ENCODE measurements at regions not wholly inside any gene's neighbourhood (a gene's known extent, or its start where the extent isn't known, plus 50 kb on each side); places are given as distances from the start of the nearest gene placed in this dataset.

DNA sequence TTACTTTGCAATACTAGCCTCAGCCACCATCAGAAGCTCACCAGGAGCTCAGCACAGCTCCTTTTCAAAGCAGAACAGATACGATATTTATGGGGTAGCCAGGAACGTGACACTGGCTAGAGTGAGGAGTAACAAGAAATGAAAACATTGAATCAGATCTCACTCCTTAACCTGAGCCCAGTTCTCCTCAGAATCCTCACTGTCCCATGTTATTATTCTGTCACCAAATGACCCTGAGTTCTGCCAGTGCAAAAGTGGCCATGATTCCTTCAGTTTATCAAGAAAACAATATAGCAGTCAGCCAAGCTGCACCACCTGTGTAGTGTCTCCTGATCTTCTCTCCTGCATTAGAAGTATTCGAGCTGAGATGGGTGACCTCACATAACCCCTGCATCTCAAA, 956.7 kb downstream of the TUSC7 start:
- ATAC-seq: no peak
- no peak for TF ChIP-seq RARB (CRISPR knock-in tag; IDR thresholded peaks at IDR 0.05)

GRCh38 chr3:117666812-117667211, 957.2 kb downstream of the TUSC7 start:
- TF ChIP-seq BACH2 (CRISPR knock-in tag; IDR thresholded peaks at IDR 0.05; ENCODE audit: borderline replicate concordance): no peak
- TF ChIP-seq CSRNP3 (CRISPR knock-in tag; IDR thresholded peaks at IDR 0.05): no peak
- no peak for TF ChIP-seq SNAI2 (CRISPR knock-in tag; IDR thresholded peaks at IDR 0.05)
- TF ChIP-seq RARB (CRISPR knock-in tag; IDR thresholded peaks at IDR 0.05): no peak
- TF ChIP-seq, protein P1, sequence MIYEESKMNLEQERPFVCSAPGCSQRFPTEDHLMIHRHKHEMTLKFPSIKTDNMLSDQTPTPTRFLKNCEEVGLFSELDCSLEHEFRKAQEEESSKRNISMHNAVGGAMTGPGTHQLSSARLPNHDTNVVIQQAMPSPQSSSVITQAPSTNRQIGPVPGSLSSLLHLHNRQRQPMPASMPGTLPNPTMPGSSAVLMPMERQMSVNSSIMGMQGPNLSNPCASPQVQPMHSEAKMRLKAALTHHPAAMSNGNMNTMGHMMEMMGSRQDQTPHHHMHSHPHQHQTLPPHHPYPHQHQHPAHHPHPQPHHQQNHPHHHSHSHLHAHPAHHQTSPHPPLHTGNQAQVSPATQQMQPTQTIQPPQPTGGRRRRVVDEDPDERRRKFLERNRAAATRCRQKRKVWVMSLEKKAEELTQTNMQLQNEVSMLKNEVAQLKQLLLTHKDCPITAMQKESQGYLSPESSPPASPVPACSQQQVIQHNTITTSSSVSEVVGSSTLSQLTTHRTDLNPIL (CRISPR knock-in tag; IDR thresholded peaks at IDR 0.05; ENCODE audit: low read depth): no peak
- no peak for TF ChIP-seq ZNF565 (CRISPR knock-in tag; conservative IDR thresholded peaks at IDR 0.05; ENCODE audit: low read depth)
- TF ChIP-seq ZFP3 (CRISPR knock-in tag; IDR thresholded peaks at IDR 0.05): no peak
- TF ChIP-seq POU6F1 (CRISPR knock-in tag; IDR thresholded peaks at IDR 0.05; ENCODE audit: borderline replicate concordance, low read depth): no peak
- TF ChIP-seq TOX (CRISPR knock-in tag; IDR thresholded peaks at IDR 0.05; ENCODE audit: borderline replicate concordance): no peak
- TF ChIP-seq CSDC2 (CRISPR knock-in tag; IDR thresholded peaks at IDR 0.05): no peak
- TF ChIP-seq ZNF8 (CRISPR knock-in tag; IDR thresholded peaks at IDR 0.05): no peak
- TF ChIP-seq ZFP30 (CRISPR knock-in tag; IDR thresholded peaks at IDR 0.05): no peak
- no peak for ATAC-seq

DNA sequence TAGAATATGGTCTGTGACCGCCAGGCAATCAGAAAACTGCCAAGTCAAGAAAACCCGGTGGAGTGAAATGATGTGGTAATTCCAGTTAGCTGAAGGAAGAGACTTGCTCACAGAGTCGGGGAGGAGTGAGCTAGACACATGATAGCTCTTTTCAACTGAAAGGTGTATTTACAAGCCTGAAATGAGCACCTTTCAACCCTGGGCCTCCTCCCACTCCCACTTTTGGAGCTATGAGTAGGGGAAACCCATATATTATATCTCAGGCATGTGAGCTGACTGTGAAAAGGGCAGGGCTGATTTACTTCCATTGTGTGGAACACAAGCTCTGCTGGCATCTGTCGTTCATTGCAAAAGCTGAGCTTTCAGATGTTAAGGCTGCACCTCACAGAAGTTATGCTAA, 960.2 kb downstream of the TUSC7 start:
- ATAC-seq: no peak
- TF ChIP-seq ZNF8 (CRISPR knock-in tag; IDR thresholded peaks at IDR 0.05) (no peak), CSDC2 (CRISPR knock-in tag; IDR thresholded peaks at IDR 0.05) (no peak), TCF4 (CRISPR knock-in tag; IDR thresholded peaks at IDR 0.05; ENCODE audit: borderline replicate concordance) (no peak), PPARA (CRISPR knock-in tag; IDR thresholded peaks at IDR 0.05; ENCODE audit: borderline replicate concordance) (no peak)

DNA sequence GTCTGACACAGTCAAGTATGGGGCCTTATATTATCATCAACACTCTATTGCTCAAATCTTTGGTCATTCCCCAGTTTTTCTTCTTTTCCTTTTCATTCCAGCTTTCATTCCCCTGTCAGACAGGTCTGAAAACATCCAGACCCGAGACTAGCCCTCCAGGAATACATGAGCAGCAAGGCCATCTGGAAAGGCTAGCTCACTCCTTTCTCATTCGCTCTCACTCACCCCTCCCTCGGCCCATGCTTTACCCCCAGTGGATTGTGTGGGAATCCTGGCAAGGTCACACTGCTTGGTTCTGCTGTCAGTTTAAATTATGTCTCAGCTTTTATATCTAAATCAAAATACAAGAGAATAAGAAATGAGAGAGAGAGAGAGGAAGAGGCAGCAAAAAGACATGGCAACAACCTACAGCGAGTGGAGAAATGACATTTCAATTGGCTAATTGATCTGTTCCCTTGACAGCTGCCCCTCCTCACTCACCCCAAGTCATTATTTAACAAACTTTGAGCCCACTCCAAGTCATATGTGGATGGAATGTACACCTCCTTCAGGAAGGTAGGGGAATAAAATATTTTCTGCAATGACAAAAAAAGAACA, 962.2 kb downstream of the TUSC7 start:
- peak; percentile 85 for ATAC-seq
- no peak for TF ChIP-seq ARNTL (CRISPR knock-in tag; IDR thresholded peaks at IDR 0.05; ENCODE audit: borderline replicate concordance, low read depth)
- TF ChIP-seq SNAI2 (CRISPR knock-in tag; IDR thresholded peaks at IDR 0.05): no peak
- TF ChIP-seq OSR1 (CRISPR knock-in tag; IDR thresholded peaks at IDR 0.05): no peak
- 0 out of 2 replicates have a peak, but pooled peaks have one; percentile 18 for TF ChIP-seq ZFP3 (CRISPR knock-in tag; IDR thresholded peaks at IDR 0.05)
- no peak for TF ChIP-seq PPARA (CRISPR knock-in tag; IDR thresholded peaks at IDR 0.05; ENCODE audit: borderline replicate concordance)
- TF ChIP-seq ESRRG (CRISPR knock-in tag; IDR thresholded peaks at IDR 0.05): 0 out of 2 replicates have a peak, but pooled peaks have one; percentile 9
- no peak for TF ChIP-seq ZNF70 (CRISPR knock-in tag; IDR thresholded peaks at IDR 0.05)
- TF ChIP-seq ZFP30 (CRISPR knock-in tag; IDR thresholded peaks at IDR 0.05): no peak
- no peak for TF ChIP-seq RARB (CRISPR knock-in tag; IDR thresholded peaks at IDR 0.05)
- TF ChIP-seq TSHZ2 (CRISPR knock-in tag; IDR thresholded peaks at IDR 0.05): 0 out of 2 replicates have a peak, but pooled peaks have one; percentile 67
- no peak for TF ChIP-seq ZC3H10 (CRISPR knock-in tag; IDR thresholded peaks at IDR 0.05)
- TF ChIP-seq ZNF8 (CRISPR knock-in tag; IDR thresholded peaks at IDR 0.05): 0 out of 2 replicates have a peak, but pooled peaks have one; percentile 12
- peak; percentile 93 for TF ChIP-seq TCF4 (CRISPR knock-in tag; IDR thresholded peaks at IDR 0.05; ENCODE audit: borderline replicate concordance)
- TF ChIP-seq CSRNP3 (CRISPR knock-in tag; IDR thresholded peaks at IDR 0.05): no peak
- 0 out of 2 replicates have a peak, but pooled peaks have one; percentile 38 for TF ChIP-seq GLIS3 (CRISPR knock-in tag; IDR thresholded peaks at IDR 0.05)
- no peak for TF ChIP-seq BACH2 (CRISPR knock-in tag; IDR thresholded peaks at IDR 0.05; ENCODE audit: borderline replicate concordance)
- no peak for TF ChIP-seq TOX (CRISPR knock-in tag; IDR thresholded peaks at IDR 0.05; ENCODE audit: borderline replicate concordance)
- TF ChIP-seq CSDC2 (CRISPR knock-in tag; IDR thresholded peaks at IDR 0.05): 0 out of 2 replicates have a peak, but pooled peaks have one; percentile 26
- peak; percentile 83 for TF ChIP-seq ISL1 (CRISPR knock-in tag; IDR thresholded peaks at IDR 0.05)
- no peak for TF ChIP-seq ZNF565 (CRISPR knock-in tag; conservative IDR thresholded peaks at IDR 0.05; ENCODE audit: low read depth)
- TF ChIP-seq PATZ1 (CRISPR knock-in tag; IDR thresholded peaks at IDR 0.05; ENCODE audit: borderline replicate concordance): no peak

All from SK-N-SH treated with all-trans-retinoic acid at 6 μM for 48 hours (cell line).